PC-3 (cell line): ENCODE measurements at regions not wholly inside any gene's neighbourhood (a gene's known extent, or its start where the extent isn't known, plus 50 kb on each side); places are given as distances from the start of the nearest gene placed in this dataset.

Source experiments
- ATAC-seq: fragments of 200-7000 bp; cut with Tn5 transposase; 2 replicates; pipeline ENCODE4 v1.9.1; 2020; ENCODE audit warnings: mild to moderate bottlenecking, moderate library complexity
- BruUV-seq: library from RNA; stranded (reverse); fragments of 400-500 nt; replicated peaks from 2 replicates; lab custom pipeline; 2021; lab: Mats Ljungman, UMichigan
- CTCF ChIA-PET: fragments of 300-600 bp; sonication (Branson Sonifier 250); formaldehyde crosslinking; loops from one replicate; lab custom pipeline; 2022; ENCODE audit warnings: antibody characterized with exemption; lab: Charles Lee
- POLR2A ChIA-PET: fragments of 300-600 bp; sonication (Branson Sonifier 250); formaldehyde crosslinking; loops from one replicate; lab custom pipeline; 2022; ENCODE audit warnings: antibody characterized with exemption; ENCODE audit not compliant: unreplicated experiment; lab: Charles Lee
- DNase-seq: peaks from one replicate; pipeline ENCODE4 v3.0.0-alpha.2; 2015
- H2AFZ ChIP-seq: fragments of 300-600 bp; sonication (generic); 2 replicates; pipeline ENCODE4 v1.6.0; 2016; ENCODE audit warnings: antibody characterized with exemption, low read length
- H3F3A ChIP-seq: fragments of 300-600 bp; sonication (generic); one replicate; pipeline ENCODE4 v1.6.0; 2017; ENCODE audit warnings: antibody characterized with exemption, low read length, control low read depth, mild to moderate bottlenecking; ENCODE audit not compliant: unreplicated experiment
- H3K27ac ChIP-seq: fragments of 300-600 bp; sonication (generic); 2 replicates; pipeline ENCODE4 v1.5.1; 2016; ENCODE audit warnings: mild to moderate bottlenecking, low read length
- H3K27me3 ChIP-seq: fragments of 300-600 bp; sonication (generic); 2 replicates; pipeline ENCODE4 v1.6.1; 2016; ENCODE audit warnings: low read length, mixed read lengths
- H3K36me3 ChIP-seq: fragments of 300-600 bp; sonication (generic); 2 replicates; pipeline ENCODE4 v1.6.1; 2016; ENCODE audit warnings: low read depth, mixed run types, low read length, mixed read lengths
- H3K4me1 ChIP-seq: fragments of 300-600 bp; sonication (generic); 2 replicates; pipeline ENCODE4 v1.5.1; 2016; ENCODE audit warnings: low read length; ENCODE audit not compliant: insufficient read depth
- H3K4me2 ChIP-seq: fragments of 300-600 bp; sonication (generic); 2 replicates; pipeline ENCODE4 v1.6.0; 2016; ENCODE audit warnings: low read length
- H3K4me3 ChIP-seq: fragments of 300-600 bp; sonication (generic); 2 replicates; pipeline ENCODE4 v1.5.1; 2016; ENCODE audit warnings: mild to moderate bottlenecking, low read length, mixed read lengths
- H3K79me2 ChIP-seq: fragments of 300-600 bp; sonication (generic); 2 replicates; pipeline ENCODE4 v1.6.1; 2017; ENCODE audit warnings: low read length, mixed read lengths
- H3K9ac ChIP-seq: fragments of 300-600 bp; sonication (generic); 2 replicates; pipeline ENCODE4 v1.6.0; 2016; ENCODE audit warnings: mild to moderate bottlenecking, low read length
- H3K9me2 ChIP-seq: fragments of 300-600 bp; sonication (generic); replicated peaks from 2 replicates; pipeline ENCODE4 v1.6.1; 2016; ENCODE audit warnings: mixed run types, low read length, mixed read lengths
- H3K9me3 ChIP-seq: fragments of 300-600 bp; sonication (generic); 2 replicates; pipeline ENCODE4 v1.6.1; 2016; ENCODE audit warnings: low read length, mixed read lengths
- H4K20me1 ChIP-seq: fragments of 300-600 bp; sonication (generic); 2 replicates; pipeline ENCODE4 v1.6.1; 2016; ENCODE audit warnings: low read length, mixed read lengths
- CTCF ChIP-seq: fragments of 300-600 bp; sonication (generic); conservative IDR thresholded peaks from 2 replicates; pipeline ENCODE4 v1.5.1; 2017; ENCODE audit warnings: antibody characterized with exemption, low read depth, mild to moderate bottlenecking, low read length
- EZH2 ChIP-seq: fragments of 300-600 bp; sonication (generic); IDR thresholded peaks from one replicate; pipeline ENCODE4 v1.6.1; 2017; ENCODE audit warnings: antibody characterized with exemption, mild to moderate bottlenecking, low read length; ENCODE audit not compliant: unreplicated experiment
- EZH2phosphoT487 ChIP-seq: fragments of 300-600 bp; sonication (generic); IDR thresholded peaks from 2 replicates; pipeline ENCODE4 v1.6.1; 2018; ENCODE audit warnings: mild to moderate bottlenecking, antibody characterized with exemption, low read length, borderline replicate concordance
- intact Hi-C: fragments of 100-400 bp; cut with micrococcal nuclease; formaldehyde crosslinking; loops from 2 replicates; pipeline ENCODE4 v1.9.0; 2023

GRCh38 chr9:101995231-101995630 is 256.8 kb upstream of the GRIN3A start:
- no peak for TF ChIP-seq CTCF
- no peak for TF ChIP-seq EZH2phosphoT487
- TF ChIP-seq EZH2, result no peak
- POLR2A ChIA-PET, result no interaction called here
- H2AFZ ChIP-seq, result no peak overlapping the region
- no peaks in the 10 kb centered on the region for H3K27me3 ChIP-seq
- no peak overlapping the region for H3K4me2 ChIP-seq
- no peaks in the 10 kb centered on the region for H3K9me2 ChIP-seq
- H3K4me3 ChIP-seq, result no peak overlapping the region
- intact Hi-C loops, result no loop called here
- no peak overlapping the region for H3K9ac ChIP-seq
- no peaks in the 10 kb centered on the region for H3K36me3 ChIP-seq
- no TSS peak for BruUV-seq
- H3K79me2 ChIP-seq, result no peaks in the 10 kb centered on the region
- H4K20me1 ChIP-seq, result no peaks in the 10 kb centered on the region
- no peak overlapping the region for H3K27ac ChIP-seq
- no peaks in the 10 kb centered on the region for H3K9me3 ChIP-seq
- DNase-seq (no peak), ATAC-seq (no peak)
- CTCF ChIA-PET, result no interaction called here
- H3K4me1 ChIP-seq, result no peaks in the 10 kb centered on the region
- no peaks in the 10 kb centered on the region for H3F3A ChIP-seq

GRCh38 chr9:101993771-101994170 is 255.3 kb upstream of the GRIN3A start:
- CTCF ChIA-PET, result no interaction called here
- Histone ChIP-seq H3K36me3 (no peaks in the 10 kb centered on the region), H3K4me2 (no peak overlapping the region), H3K27ac (no peak overlapping the region), H2AFZ (no peak overlapping the region), H3K4me3 (no peak overlapping the region), H3K9ac (no peak overlapping the region), H4K20me1 (no peaks in the 10 kb centered on the region), H3K79me2 (no peaks in the 10 kb centered on the region), H3K9me3 (no peaks in the 10 kb centered on the region), H3F3A (no peaks in the 10 kb centered on the region), H3K27me3 (no peaks in the 10 kb centered on the region), H3K4me1 (no peaks in the 10 kb centered on the region), H3K9me2 (no peaks in the 10 kb centered on the region)
- intact Hi-C loops, result no loop called here
- DNase-seq (no peak), ATAC-seq (no peak)
- POLR2A ChIA-PET, result no interaction called here
- TF ChIP-seq EZH2 (no peak), CTCF (no peak), EZH2phosphoT487 (no peak)
- BruUV-seq, result no TSS peak

- no peak overlapping the region for H3K27ac ChIP-seq
- H3K9ac ChIP-seq, result no peak overlapping the region
- H3K4me3 ChIP-seq, result no peak overlapping the region
- H4K20me1 ChIP-seq, result no peaks in the 10 kb centered on the region
- POLR2A ChIA-PET, result no interaction called here
- no peak overlapping the region for H3K4me2 ChIP-seq
- no peak overlapping the region for H2AFZ ChIP-seq
- no peaks in the 10 kb centered on the region for H3K9me2 ChIP-seq
- intact Hi-C loops, result no loop called here
- H3K36me3 ChIP-seq, result no peaks in the 10 kb centered on the region
- no peaks in the 10 kb centered on the region for H3K4me1 ChIP-seq
- DNase-seq (no peak), ATAC-seq (no peak)
- no peaks in the 10 kb centered on the region for H3K79me2 ChIP-seq
- TF ChIP-seq EZH2phosphoT487 (no peak), EZH2 (no peak), CTCF (no peak)
- no peaks in the 10 kb centered on the region for H3K27me3 ChIP-seq
- CTCF ChIA-PET, result no interaction called here
- H3F3A ChIP-seq, result no peaks in the 10 kb centered on the region
- no TSS peak for BruUV-seq
- H3K9me3 ChIP-seq, result no peaks in the 10 kb centered on the region
These were observed 253.5 kb upstream of the GRIN3A start for GRCh38 chr9:101991926-101992325.
